ENCODE measurements at regions not wholly inside any gene's neighbourhood (a gene's known extent, or its start where the extent isn't known, plus 50 kb on each side); places are given as distances from the start of the nearest gene placed in this dataset.

- TF ChIP-seq POLR2A (IDR thresholded peaks at IDR 0.05) (no peak), CTCF (IDR thresholded peaks at IDR 0.05) (no peak)
Observed at GRCh38 chr3:148206446-148206845, 491.3 kb upstream of the AGTR1 start.

All from breast epithelium (tissue), 3 donors.